ENCODE measurements at regions not wholly inside any gene's neighbourhood (a gene's known extent, or its start where the extent isn't known, plus 50 kb on each side); places are given as distances from the start of the nearest gene placed in this dataset.

GRCh38 chr14:101463566-101464171, 97.6 kb upstream of the DIO3 start:
- no peak for DNase-seq

- no peak for DNase-seq
Observed at GRCh38 chr14:101464310-101464983, 96.8 kb upstream of the DIO3 start.

- DNase-seq, result no peak
Observed at GRCh38 chr14:101464984-101465794, 96.1 kb upstream of the DIO3 start.

- DNase-seq, result no peak
Observed at GRCh38 chr14:101465795-101466448, 95.4 kb upstream of the DIO3 start.

- no peak for DNase-seq
Observed at GRCh38 chr14:101466456-101467180, 94.7 kb upstream of the DIO3 start.

- DNase-seq, result no peak
Observed at GRCh38 chr14:101467181-101467926, 93.9 kb upstream of the DIO3 start.

GRCh38 chr14:101469382-101470247, 91.7 kb upstream of the DIO3 start:
- DNase-seq, result no peak

- no peak for DNase-seq
Observed at GRCh38 chr14:101470266-101470665, 91.0 kb upstream of the DIO3 start.

GRCh38 chr14:101471723-101472517, 89.4 kb upstream of the DIO3 start:
- DNase-seq, result no peak

- DNase-seq, result no peak
Observed at GRCh38 chr14:101472518-101472849, 88.8 kb upstream of the DIO3 start.

GRCh38 chr14:101473045-101473729, 88.1 kb upstream of the DIO3 start:
- DNase-seq, result no peak

- no peak for DNase-seq
Observed at GRCh38 chr14:101473795-101474562, 87.3 kb upstream of the DIO3 start.

GRCh38 chr14:101474563-101475455, 86.5 kb upstream of the DIO3 start:
- DNase-seq, result no peak

- no peak for DNase-seq
Observed at GRCh38 chr14:101475456-101476257, 85.6 kb upstream of the DIO3 start.

GRCh38 chr14:101476258-101476915, 84.9 kb upstream of the DIO3 start:
- DNase-seq, result no peak

- no peak for DNase-seq
Observed at GRCh38 chr14:101476916-101477553, 84.3 kb upstream of the DIO3 start.

Measured in activated CD4-positive, alpha-beta T cell treated with anti-CD3 and anti-CD28 coated beads for 48 hours (primary cell).